ENCODE measurements at regions not wholly inside any gene's neighbourhood (a gene's known extent, or its start where the extent isn't known, plus 50 kb on each side); places are given as distances from the start of the nearest gene placed in this dataset.
"Not testable (repeated sequence)": the region's sequence is repeated elsewhere in the genome, so short reads cannot be mapped to it uniquely, and the experiment has no call there.

DNA sequence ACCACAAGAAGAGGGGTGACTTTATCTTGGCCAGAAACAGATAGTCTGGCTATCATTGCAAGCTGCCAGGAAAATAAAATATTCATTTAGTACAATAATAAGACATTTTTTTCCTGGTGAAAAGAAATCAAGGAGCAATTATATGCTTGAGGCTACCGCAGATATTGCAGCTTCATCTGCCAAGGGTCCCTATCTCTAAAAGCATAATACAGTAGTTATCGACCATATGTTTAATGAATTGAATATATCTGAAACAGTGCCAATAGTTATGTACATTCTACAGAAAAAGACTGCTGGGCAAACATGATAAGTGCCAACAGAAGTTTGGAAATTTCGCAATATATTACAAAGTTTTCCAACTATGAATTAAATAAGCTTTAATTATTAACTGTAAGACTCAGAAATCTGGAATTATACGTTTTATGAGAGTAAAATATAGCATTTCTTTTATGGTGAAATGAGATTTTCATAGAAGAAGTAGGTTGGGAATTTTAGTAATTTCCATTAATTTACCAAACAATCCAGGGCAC lies 561.1 kb upstream of the ZP4 start:
- DNase-seq (ENCODE audit: low spot score), result no peak

- no peak for DNase-seq (ENCODE audit: low spot score)
These were observed 560.3 kb upstream of the ZP4 start for GRCh38 chr1:238450976-238451375.

DNA sequence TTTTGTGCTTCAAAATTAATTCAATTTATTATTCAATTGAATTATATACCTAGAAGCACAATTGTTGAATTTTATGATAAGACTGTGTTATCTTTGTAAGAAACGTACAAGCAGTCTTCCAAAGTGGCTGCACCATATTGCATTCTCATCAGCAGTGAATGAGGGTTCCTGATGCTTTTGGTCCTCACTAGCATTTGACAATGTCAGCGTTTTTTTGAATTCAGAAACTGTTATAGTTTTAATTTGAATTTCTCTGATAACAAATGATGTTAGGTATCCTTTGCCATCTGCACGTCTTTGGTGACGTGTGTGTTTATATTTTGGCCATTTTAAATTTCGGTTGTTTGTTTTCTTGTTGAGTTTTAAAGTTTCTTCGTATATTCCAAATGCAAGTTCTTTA lies 553.0 kb upstream of the ZP4 start:
- no peak for DNase-seq (ENCODE audit: low spot score)

DNA sequence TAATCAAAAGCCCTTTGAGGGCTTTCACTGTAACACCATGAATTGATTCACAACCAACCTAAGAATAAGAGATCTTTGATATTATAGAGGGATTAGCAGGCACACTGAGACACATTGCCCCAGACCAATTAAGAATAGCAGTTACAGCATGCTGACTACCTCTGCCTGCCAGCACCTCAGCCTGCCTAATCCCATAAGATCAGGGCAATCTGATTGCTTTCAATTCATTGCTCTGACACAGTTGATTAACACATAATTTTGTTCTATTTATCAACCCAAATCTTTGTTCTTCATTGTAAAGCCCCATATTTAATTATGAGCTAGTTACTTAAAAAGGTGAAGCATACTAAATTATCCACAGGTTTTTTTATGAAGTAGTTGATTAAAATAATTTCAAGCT lies 548.8 kb upstream of the ZP4 start:
- DNase-seq (ENCODE audit: low spot score), result no peak

DNA sequence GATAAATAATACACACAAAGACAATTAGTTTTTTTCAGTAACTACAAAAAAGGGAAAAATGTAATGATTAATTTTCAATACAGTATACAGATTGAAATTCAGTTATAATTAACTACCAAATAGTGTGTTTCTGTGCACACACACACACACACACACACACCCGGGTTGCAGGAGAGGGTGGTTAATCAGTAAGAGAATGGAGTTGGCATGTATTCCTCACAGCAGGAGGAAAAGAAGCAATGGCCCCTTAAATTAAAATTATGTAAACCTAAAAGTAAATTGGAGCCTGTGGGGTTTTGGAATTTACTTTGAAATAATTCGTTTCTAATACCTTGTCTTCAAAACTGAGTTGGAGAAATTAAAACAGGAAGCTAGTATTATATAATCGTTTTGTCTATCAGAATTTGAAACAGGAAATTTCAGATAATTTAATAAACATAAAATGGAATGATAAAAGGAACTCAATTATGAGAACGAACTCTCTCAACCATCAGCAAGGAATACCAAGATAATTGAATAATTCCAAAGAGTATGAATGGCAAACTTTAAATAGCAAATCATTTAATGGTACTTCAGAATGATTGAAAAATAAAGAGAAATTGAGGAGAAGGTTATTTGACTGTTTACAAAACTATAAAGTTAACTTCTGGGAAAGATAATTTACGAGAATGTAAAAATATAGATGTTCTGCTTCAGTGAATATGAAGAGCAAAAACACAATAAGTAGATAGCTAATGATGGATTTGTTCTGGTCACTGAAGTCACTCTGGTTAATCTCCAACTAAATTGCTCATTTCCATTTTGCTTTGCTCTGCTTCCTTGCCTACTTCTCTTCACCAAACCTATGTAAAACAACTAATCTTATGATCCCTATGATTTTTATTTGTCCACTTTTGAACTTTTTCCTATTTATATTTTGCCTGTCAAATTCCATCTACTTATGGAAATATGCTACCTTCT lies 547.9 kb upstream of the ZP4 start:
- DNase-seq (ENCODE audit: low spot score), result no peak

GRCh38 chr1:238429703-238430102 lies 539.0 kb upstream of the ZP4 start:
- DNase-seq (ENCODE audit: low spot score), result not testable (repeated sequence)

DNA sequence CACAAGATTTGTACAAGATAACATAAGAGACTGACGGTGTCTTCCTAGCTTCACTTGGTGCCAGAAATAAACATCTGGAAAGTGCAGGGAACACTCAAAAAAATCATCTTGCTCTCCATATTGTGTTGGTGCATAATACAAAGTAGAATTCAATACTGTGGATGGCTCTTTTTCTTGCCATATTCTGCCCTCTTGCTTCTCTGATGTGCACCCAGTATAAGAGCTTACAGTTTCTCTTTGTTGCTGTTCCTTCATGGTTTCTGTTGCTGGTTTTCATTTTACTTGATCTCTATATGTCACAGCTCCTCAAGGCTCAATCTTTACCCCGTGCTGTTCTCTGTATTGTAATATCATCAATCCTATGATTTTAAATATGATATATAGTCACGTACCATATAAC lies 528.5 kb upstream of the ZP4 start:
- no peak for DNase-seq (ENCODE audit: low spot score)

DNA sequence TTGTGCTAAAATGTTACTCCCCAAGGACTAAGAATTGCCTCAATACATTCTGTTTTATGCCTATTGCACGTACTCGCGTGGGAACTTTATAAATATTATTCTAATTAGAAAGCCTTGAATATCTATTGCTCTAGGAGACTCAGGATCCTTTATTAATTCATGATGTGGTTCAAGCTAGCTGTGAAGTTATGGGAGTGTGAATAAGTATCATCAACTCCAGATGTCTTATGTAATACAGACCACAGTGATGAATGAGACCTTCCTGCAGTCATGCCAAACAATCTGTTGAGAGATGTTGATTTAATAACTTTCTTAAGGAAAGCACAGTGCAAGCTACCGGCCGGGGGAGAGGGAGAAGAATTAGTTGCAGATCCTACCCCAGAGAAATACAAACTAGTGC lies 519.2 kb upstream of the ZP4 start:
- no peak for DNase-seq (ENCODE audit: low spot score)

GRCh38 chr1:238409191-238409850 lies 518.6 kb upstream of the ZP4 start:
- DNase-seq (ENCODE audit: low spot score), result no peak

DNA sequence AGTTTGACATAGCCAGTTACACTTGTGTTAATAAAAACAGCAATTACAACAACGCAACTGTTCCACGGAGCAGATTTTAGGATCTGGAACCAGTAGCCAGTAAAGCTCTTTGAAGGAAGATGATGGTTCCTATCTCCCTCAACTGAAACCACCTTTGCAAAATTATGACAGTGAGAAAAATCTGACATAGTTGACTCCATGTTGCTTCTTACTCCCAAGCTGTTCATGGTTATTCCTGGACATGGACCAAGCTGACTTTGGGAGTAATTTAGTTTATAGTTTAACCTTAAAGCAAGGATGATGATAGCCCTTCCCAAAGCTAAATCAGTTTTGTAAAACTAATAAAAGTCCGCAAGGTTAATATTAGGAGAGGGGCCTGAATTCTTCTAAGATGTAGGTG lies 518.0 kb upstream of the ZP4 start:
- no peak for DNase-seq (ENCODE audit: low spot score)

DNA sequence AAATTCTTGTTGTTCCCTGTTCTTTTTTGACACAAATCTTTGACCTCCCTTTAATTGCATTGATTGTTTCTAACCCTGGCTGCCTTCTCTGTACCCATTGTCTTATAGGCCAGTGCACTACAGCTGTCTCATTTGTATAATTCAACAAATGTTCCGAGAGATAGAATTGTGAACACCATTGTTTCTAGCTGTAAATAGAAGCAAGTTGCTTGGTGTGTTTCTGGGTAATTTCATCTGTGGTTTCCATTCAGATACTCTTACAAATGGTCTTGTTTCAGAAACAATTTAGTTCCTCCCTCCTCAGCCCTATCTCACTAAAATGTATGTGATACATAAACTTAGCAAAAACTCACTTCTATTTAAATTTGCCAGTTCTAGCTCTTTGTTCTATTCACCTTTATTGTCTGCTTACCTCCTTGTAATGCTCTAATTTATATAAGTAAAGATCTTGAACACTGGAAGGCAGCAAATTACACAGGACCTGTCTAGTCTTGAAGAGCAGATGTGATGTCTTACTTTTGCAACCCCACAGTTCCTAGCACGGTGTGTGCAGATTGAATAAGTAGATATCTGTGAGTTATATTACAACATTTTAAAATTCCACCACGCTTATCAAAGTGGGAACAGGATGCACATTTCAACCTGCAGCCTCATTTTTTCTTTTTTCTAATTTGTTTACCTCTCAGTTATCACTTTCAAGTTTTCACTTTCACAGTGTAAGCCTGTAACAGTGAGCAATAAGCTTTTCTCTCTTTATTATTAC lies 515.6 kb upstream of the ZP4 start:
- DNase-seq (ENCODE audit: low spot score), result no peak

- no peak for DNase-seq (ENCODE audit: low spot score)
These were observed 514.2 kb upstream of the ZP4 start for GRCh38 chr1:238404921-238405320.

GRCh38 chr1:238404481-238404880 lies 513.8 kb upstream of the ZP4 start:
- no peak for DNase-seq (ENCODE audit: low spot score)

DNA sequence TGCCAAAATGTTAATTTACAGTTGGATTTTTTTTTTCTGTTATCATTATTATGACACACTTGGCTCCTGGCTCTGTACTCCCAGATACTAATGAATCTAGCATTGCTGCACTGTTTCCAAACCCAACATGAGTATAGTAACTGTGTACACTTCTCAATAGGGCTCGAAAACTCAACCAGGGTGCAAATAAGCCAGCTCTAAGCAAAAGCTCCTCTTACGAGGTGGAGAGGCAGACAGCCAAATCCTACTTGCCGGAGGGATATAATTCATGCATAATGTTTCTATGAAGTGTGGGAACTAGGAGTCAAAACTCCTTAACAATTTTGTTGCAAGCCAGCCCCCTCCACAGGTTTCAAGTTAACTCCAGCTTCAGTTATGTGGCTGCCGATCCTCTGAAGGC lies 510.4 kb upstream of the ZP4 start:
- DNase-seq (ENCODE audit: low spot score), result no peak

DNA sequence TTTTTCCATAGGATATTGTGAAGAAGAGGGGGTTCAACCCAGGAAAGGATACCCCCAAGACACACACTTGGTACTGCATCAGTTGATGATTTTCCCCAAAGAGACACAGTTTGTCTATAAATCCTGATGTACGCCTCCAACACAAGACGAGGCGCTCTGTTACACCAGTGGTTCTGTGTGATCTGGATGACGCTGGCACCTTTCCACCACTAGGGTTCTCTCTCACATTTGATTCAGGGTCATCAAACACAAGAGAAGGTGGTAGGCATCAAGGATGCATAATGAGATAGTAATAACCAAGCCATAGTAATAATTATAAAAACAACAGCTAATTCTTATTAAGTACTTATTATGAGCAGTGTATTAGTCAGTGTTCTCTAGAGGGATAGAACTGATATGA lies 508.8 kb upstream of the ZP4 start:
- no peak for DNase-seq (ENCODE audit: low spot score)

DNA sequence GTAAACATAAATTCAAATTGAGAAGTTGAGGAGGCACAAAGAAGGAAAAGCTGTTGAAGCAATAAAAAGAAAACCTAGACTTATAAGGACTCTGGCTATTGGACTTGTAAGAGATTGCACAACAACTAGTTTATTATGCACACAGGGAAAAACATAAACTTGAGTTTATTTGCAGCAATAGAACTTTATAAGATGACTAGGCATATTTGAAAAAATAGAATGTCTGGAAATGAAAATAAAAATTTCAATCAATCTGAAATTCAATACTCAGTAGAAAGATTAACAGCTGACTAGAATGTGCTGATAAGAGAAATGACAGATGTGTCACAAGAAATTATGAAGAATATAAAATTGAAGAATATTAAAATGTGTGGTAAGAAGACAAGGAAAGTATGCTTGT lies 505.4 kb upstream of the ZP4 start:
- no peak for DNase-seq (ENCODE audit: low spot score)

DNA sequence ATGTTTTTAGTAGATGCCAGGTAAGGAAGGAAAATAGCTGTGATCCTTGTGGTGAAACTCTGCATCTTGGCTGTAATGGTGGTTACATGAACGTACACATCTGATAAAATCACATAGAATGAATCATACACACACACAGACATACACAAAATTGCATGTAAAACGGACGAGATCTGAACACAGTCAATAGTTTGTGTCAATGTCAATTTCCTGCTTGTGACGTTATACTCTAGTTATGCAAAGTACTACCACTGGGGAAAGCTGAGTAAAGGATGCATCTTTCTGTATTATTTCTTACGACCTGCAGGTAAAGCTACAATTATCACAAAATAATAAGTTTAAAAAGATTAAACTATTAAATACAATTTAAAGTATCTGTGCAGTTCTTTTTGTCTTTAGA lies 493.7 kb upstream of the ZP4 start:
- DNase-seq (ENCODE audit: low spot score), result no peak

DNA sequence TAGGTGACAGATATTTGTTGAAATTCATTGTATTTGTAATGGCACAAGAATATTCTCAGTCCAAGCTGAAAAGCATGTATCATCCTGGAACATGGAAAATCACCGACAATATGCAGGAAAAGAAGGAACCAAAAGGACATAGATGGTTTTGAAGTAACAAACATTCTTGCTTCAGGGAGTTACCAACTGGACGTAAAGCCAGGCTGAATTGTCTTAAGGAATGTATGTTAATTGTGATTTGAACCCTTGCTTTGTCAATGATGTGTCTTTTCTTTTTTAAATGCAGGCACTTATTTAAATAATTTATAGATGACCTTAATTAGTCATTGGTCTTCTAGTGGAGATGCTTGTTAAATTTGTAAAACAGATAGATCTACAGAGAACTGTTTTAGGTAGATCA lies 489.4 kb upstream of the ZP4 start:
- no peak for DNase-seq (ENCODE audit: low spot score)

GRCh38 chr1:238379446-238379845 lies 488.7 kb upstream of the ZP4 start:
- DNase-seq (ENCODE audit: low spot score), result not testable (repeated sequence)

DNA sequence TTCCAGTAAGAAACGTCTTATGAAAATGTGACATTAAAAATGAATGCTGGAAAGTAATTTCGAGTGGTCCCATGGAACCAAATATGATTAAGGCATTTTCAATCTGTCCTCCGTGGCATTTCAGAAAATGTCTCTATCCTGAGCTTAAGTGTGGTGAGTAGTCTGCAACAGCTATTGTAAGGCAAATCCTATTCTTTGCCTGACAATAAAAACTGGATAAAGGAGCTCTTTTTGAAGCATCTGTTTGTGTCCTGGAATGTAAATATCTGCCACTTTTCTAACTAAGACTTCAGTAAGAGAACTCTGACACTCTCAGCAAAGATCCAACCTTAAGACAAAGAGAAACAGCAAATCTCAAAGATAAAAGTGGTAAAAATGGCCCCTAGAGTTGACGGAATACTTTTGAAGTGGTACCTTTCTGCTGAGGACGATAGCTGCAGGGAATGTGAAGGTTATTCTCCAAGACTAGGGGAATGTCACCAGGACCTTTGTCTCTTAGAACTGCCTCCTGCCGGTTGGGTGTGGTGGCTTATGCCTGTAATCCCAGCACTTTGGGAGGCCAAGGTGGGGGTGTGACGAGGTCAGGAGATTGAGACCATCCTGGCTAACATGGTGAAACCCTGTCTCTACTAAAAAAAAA lies 486.7 kb upstream of the ZP4 start:
- no peak for DNase-seq (ENCODE audit: low spot score)

DNA sequence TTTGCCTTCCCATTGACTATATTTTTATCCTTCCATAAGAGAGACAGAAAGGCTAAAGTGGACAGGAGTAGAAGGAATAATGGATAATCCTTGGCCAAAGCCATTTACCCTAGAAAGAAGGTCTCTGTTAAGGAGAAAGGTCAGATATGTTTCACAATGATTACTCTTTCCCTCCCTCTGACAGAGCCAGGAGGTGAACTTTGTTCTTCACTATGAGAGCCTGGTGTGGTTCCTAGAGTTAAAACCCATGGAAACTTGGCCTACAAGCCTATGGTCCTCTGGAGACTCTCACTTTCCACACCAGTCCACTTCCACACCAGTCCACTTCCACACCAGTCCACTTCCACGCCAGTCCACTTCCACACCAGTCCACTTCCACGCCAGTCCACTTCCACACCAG lies 479.9 kb upstream of the ZP4 start:
- DNase-seq (ENCODE audit: low spot score), result no peak

All from LoVo (cell line).